ENCODE measurements at regions not wholly inside any gene's neighbourhood (a gene's known extent, or its start where the extent isn't known, plus 50 kb on each side); places are given as distances from the start of the nearest gene placed in this dataset.

DNA sequence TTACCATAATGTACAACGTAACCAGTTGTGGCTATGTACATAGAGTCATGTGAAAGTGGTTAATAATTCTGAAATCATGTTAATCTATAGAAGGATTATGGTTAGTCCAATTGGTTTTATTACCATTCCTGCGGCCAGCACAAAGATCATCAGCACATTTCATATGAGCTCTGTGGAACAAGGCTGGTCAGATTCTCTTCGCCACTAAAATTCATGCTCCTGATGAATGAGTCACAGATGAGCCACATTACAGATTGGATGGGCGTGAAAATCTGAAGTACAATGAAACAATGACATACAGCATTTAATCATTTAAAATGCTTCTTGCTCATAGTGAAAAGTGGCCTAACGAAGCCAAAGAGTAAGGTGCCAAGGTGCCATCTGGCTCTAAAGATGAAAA, 716.2 kb upstream of the PHF14 start:
- peak; percentile 20 for DNase-seq (ENCODE audit: low read depth, low spot score)

GRCh38 chr7:10266976-10267375, 706.7 kb upstream of the PHF14 start:
- no peak for DNase-seq (ENCODE audit: low read depth, low spot score)

DNA sequence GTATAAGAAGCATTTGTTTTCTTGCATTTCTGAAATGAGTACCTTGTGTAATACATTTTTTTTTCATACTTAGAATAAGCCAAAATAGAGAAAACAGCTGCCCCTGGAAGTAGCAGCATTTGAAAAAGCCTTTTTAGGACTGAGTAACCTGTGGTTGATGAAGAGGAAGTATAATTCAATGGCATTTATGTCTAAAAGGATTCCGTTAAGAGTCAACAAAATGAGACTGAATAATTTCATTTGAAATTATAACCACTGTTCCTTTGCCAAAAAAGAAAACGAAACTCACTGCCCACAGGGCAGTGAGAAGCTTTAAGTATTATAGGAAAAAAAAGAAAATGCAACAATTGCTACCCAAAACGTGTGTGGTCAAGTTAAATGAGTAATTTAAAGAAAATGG, 705.6 kb upstream of the PHF14 start:
- no peak for DNase-seq (ENCODE audit: low read depth, low spot score)

- DNase-seq (ENCODE audit: low read depth, low spot score) = no peak
Observed at GRCh38 chr7:10282909-10283308, 690.8 kb upstream of the PHF14 start.

GRCh38 chr7:10284001-10284400, 689.7 kb upstream of the PHF14 start:
- no peak for DNase-seq (ENCODE audit: low read depth, low spot score)

DNA sequence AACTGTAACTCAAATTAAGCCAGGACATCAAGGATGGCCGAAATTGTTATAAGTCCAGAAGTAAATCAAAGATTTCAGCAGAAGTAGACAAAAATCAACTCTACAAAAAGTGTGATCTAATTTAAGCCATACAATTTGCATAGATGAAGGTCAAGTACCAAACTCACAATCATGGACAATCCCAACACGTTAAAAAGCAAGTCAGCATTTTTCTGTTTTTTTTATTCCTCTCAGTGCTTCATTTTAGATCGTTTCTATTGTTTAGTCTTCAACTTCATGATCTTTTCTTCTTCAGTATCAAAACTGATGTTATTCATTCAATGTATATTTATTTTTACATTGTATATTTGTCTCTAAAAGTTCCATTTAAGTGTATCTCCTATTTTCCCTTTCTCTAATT, 674.3 kb upstream of the PHF14 start:
- no peak for DNase-seq (ENCODE audit: low read depth, low spot score)

- DNase-seq (ENCODE audit: low read depth, low spot score) = peak; percentile 5
Observed at GRCh38 chr7:10300577-10300976, 673.1 kb upstream of the PHF14 start.

DNA sequence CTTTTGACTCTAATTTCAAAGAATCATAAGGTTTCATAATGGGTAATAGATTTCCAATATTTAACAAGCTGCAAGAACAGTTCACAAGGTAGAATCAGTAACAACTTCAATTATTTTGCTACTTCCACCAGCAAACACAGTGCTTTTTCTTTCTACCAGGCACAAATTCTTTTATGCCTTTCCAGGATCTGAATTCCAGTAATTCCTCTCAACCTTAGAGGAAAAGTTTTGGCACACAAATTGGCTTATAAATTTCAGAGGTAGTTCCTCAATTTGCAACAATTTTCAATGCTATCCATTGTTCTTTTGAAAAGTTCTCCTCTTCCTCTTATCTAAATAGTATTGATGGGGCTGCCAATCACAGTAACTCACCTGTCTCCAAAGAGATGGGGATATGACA, 665.4 kb upstream of the PHF14 start:
- peak; percentile 61 for DNase-seq (ENCODE audit: low read depth, low spot score)

- DNase-seq (ENCODE audit: low read depth, low spot score) = no peak
Observed at GRCh38 chr7:10312942-10313341, 660.7 kb upstream of the PHF14 start.

DNA sequence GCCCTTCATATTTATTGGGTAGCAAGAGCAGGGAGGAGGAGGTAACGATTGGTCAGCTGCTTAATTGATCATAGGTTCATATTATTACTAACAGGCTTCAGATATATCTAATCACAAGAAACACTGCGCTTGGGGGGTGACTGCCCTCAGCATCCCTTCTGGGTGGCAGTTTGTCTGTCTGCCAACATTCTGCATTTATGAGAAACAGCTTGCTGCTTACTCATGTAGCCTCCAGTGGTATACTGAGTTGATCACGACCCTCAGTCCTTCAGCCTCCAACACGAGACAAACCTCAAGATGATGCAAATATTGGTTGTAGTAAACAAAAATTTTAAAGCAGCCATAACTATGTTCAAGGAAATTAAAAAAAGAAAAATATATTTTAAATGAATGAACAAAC, 657.8 kb upstream of the PHF14 start:
- DNase-seq (ENCODE audit: low read depth, low spot score) = peak; percentile 11

DNA sequence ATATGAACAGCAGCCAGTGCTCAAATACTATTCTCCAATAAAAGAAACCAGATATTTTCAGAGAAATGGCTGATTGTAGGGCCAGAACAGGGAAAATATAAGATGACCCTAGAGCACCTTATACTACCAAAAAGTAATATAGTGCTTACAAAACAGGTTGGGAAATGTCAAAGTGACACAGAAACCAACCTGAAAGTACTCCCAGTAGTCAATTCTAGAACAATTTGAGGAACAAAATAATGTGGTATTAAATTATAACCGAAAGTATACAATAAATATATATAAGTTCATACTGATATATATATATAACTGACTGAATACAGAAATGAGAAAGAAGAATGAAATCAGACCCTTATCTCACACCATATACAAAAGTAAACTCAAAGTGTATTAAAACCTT, 657.2 kb upstream of the PHF14 start:
- no peak for DNase-seq (ENCODE audit: low read depth, low spot score)

GRCh38 chr7:10325395-10325794, 648.3 kb upstream of the PHF14 start:
- no peak for DNase-seq (ENCODE audit: low read depth, low spot score)

GRCh38 chr7:10343108-10343507, 630.6 kb upstream of the PHF14 start:
- no peak for DNase-seq (ENCODE audit: low read depth, low spot score)

DNA sequence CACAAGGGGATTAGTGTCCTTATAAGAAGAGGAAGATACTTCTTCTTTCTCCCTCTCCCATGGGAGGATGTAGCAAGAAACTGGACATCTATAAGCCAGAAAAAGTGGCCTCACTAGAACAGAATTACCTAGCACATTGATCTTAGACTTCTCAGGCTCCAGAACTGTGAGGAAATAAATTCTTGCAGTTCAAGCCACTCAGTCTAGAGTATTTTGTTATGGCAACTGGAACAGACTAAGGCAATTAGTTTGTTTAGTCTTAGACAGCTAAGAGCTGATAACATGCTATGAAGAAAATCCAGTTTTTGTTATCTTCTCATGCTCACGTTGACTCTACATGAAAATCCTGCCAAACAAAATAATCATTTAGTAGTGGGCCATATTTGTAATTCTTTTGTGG, 627.6 kb upstream of the PHF14 start:
- peak; percentile 15 for DNase-seq (ENCODE audit: low read depth, low spot score)

DNA sequence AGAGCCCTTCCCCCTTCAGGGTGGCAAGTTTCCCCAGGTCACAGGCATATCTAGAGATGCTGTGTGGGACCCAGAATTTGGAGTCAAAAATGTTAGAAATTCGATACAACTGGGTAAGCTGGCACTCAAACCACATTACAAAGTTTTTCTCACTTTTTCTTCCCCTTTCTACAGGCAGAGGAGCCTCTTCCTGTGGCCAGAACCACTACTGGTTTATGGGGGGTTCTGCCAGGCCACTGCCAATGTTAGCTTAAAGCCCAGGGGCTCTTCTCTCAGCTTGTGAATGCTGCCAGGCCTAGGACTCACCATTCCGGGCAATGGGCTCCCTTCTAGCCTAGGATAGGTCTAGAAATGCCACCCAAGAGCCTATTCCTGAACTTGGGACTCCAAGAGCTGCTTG, 617.9 kb upstream of the PHF14 start:
- no peak for DNase-seq (ENCODE audit: low read depth, low spot score)

DNA sequence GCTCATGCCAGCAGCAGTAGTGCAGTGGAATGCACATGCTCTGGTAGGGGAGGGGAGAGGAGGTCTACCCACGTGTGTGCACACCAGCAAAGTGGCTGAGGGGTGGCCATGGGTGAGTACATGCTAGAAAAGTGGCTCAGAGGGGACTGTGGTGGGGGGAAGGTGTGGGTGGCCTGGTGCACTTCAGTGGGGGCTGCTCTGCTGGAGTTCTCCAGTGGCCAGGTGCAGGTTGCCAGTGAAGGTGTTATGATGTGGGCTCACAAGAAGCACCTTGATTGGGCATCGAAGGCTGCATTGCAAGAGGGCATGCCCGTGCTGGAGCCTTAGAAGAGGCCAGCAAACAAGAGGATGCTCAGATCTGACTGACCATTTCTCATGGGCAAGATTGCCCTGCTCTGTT, 613.6 kb upstream of the PHF14 start:
- no peak for DNase-seq (ENCODE audit: low read depth, low spot score)

GRCh38 chr7:10401793-10402192, 571.9 kb upstream of the PHF14 start:
- no peak for DNase-seq (ENCODE audit: low read depth, low spot score)

DNA sequence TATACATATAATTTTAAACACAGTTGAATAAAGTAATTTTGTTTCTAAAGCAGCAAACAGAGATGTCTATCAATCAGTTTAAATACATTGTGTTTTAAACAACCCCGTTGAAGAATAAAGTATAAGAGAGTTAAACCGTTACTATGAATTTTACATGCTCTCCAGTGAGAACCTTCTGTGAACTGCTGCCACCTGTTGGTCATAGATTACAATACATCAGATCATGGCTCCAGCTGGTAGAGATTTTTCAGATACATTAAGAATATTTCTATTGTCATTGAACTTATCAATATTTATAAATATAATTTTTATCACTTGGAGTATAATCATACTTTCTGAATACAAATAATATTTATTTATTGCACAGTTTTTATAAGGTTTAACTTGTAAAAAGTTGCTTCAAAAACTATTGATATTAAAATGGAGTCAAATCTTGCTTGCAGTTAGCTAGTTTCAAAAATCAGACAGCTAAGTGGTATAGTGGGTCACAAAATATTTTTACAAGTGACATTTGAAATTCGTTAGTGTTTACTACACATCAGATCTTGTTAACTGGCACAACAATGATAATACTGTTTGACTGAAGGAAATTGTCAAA, 561.2 kb upstream of the PHF14 start:
- DNase-seq (ENCODE audit: low read depth, low spot score) = peak; percentile 65

GRCh38 chr7:10418985-10419384, 554.7 kb upstream of the PHF14 start:
- DNase-seq (ENCODE audit: low read depth, low spot score) = no peak

DNA sequence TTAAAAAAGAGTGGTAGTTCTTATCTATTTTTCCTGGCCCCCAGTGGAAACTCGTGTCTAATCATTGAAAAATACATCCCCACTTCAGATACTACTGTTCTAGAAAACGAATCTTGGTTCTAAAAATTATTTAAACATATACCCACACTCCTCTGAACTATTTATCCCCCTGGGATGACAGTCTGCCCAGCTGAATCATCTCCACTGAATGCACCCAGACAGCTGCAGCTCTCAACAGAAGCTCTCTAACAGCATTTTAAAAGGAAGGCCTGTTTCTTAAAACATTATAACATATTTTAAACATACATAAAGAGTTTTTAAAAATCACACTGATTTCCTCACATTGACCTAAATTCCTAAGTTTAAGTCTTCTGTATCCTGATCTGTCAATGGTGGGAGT, 544.6 kb upstream of the PHF14 start:
- no peak for DNase-seq (ENCODE audit: low read depth, low spot score)

- no peak for DNase-seq (ENCODE audit: low read depth, low spot score)
Observed at GRCh38 chr7:10429511-10429910, 544.2 kb upstream of the PHF14 start.

DNA sequence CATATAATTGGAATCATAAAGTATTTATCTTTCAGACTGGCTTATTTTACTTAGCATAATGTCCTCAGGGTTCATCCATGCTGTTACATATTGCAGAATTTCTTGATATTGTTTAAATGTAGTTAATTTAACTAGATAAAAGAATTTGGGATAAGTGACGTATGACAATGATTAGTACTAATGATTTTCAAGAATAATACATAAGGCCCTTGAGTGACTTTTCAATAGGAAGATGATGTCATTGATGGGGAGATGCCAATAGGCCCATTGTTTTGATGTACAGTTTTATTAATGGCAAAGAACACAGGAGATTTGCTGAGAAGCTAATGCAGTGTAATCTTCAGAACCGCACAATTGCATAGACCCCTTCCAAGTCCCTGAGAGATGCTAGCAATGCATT, 537.4 kb upstream of the PHF14 start:
- no peak for DNase-seq (ENCODE audit: low read depth, low spot score)

DNA sequence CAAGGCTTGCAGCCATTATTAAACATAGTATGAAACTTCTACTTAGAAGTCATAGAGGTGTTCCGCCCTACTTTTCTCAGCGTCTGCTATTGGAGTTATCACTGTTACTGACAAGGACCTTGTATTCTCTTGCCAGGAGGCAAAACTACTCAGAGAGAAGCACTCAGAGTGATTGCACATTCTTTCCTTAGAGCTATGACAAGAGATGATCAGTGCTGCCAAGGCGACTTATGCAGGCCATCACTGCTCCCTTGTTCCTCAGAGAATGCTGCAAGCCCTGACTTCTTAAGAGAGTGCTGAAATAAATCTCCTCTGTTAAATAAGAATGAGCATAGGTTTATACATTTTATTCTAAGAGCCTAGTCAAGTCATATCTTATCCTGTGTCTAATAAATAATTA, 534.6 kb upstream of the PHF14 start:
- DNase-seq (ENCODE audit: low read depth, low spot score) = no peak

GRCh38 chr7:10455936-10456335, 517.7 kb upstream of the PHF14 start:
- no peak for DNase-seq (ENCODE audit: low read depth, low spot score)
